CD14-positive monocyte (primary cell): ENCODE measurements at regions not wholly inside any gene's neighbourhood (a gene's known extent, or its start where the extent isn't known, plus 50 kb on each side); places are given as distances from the start of the nearest gene placed in this dataset.

Experiments used
- DNase-seq, 3 donors: peaks; one replicate each; pipeline ENCODE4 v3.0.0-alpha.2; 2011 to 2022
- H2AFZ ChIP-seq: 2 replicates; pipeline ENCODE4 v1.6.0; 2012; ENCODE audit warnings: mild to moderate bottlenecking, low read depth, low read length, inconsistent platforms; ENCODE audit not compliant: insufficient read depth, poor library complexity, severe bottlenecking
- H3K27ac ChIP-seq, 2 donors: 1 replicate in 1 of 2; 2 replicates in 1 of 2; pipeline ENCODE4 v1.5.1; 2012 to 2013; ENCODE audit warnings: low read length in 2 of 2, control low read depth in 1 of 2, inconsistent platforms in 1 of 2, low read depth in 1 of 2, mild to moderate bottlenecking in 1 of 2
- H3K27me3 ChIP-seq, 2 donors: one replicate each; pipeline versions ENCODE4 v1.6.0 to v1.6.1; 2011 to 2013; ENCODE audit warnings: low read length in 2 of 2; ENCODE audit not compliant: control insufficient read depth in 2 of 2, insufficient read depth in 2 of 2
- H3K36me3 ChIP-seq, 2 donors: replicated peaks in 1 of 2; 1 replicate in 1 of 2; 2 replicates in 1 of 2; pipeline versions ENCODE4 v1.5.1 to v1.6.1; 2012 to 2013; ENCODE audit warnings: low read length in 2 of 2, control low read depth in 1 of 2, inconsistent platforms in 1 of 2, mild to moderate bottlenecking in 1 of 2; ENCODE audit not compliant: insufficient read depth in 2 of 2, control insufficient read depth in 1 of 2
- H3K4me1 ChIP-seq, 2 donors: 1 replicate in 1 of 2; 2 replicates in 1 of 2; pipeline versions ENCODE4 v1.5.1 to v1.6.1; 2012 to 2013; ENCODE audit warnings: low read length in 2 of 2, control low read depth in 1 of 2, inconsistent platforms in 1 of 2, mild to moderate bottlenecking in 1 of 2, moderate library complexity in 1 of 2; ENCODE audit not compliant: insufficient read depth in 2 of 2, control insufficient read depth in 1 of 2
- H3K4me2 ChIP-seq: replicated peaks from 2 replicates; pipeline ENCODE3; 2012; ENCODE audit warnings: low read length, moderate library complexity, mild to moderate bottlenecking; ENCODE audit not compliant: poor library complexity, severe bottlenecking; ENCODE audit errors: extremely low read depth
- H3K4me3 ChIP-seq, 3 experiments: fragments of 200-600 bp in 1 of 3; sonication (generic) in 1 of 3; replicated peaks in 1 of 3; 1 replicate in 2 of 3; 2 replicates in 1 of 3; pipeline ENCODE4 v1.5.1; 2011 to 2013; ENCODE audit warnings: low read length in 3 of 3, mild to moderate bottlenecking in 3 of 3, control low read depth in 2 of 3, low read depth in 2 of 3, inconsistent platforms in 1 of 3, moderate library complexity in 1 of 3
- H3K79me2 ChIP-seq: 2 replicates; pipeline ENCODE4 v1.6.0; 2012; ENCODE audit warnings: mild to moderate bottlenecking, control low read depth, inconsistent platforms, low read length, moderate library complexity; ENCODE audit not compliant: insufficient read depth
- H3K9ac ChIP-seq: 2 replicates; pipeline ENCODE4 v1.6.0; 2017; ENCODE audit warnings: low read length, mild to moderate bottlenecking; ENCODE audit not compliant: insufficient read depth, poor library complexity, severe bottlenecking
- H3K9me3 ChIP-seq, 2 donors: replicated peaks in 1 of 2; 1 replicate in 1 of 2; 2 replicates in 1 of 2; pipeline versions ENCODE4 v1.5.1 to v1.6.1; 2012 to 2013; ENCODE audit warnings: low read length in 2 of 2, control low read depth in 1 of 2; ENCODE audit not compliant: control insufficient read depth in 1 of 2, insufficient read depth in 1 of 2
- H4K20me1 ChIP-seq: 2 replicates; pipeline ENCODE4 v1.6.0; 2012; ENCODE audit warnings: mild to moderate bottlenecking, low read length, control low read depth, moderate library complexity; ENCODE audit not compliant: insufficient read depth
- H3K27ac Mint-ChIP-seq, 7 donors: one replicate each; pipeline ENCODE4 v1.8.0; 2020; ENCODE audit warnings: mild to moderate bottlenecking in 7 of 7, mixed read lengths in 7 of 7, moderate library complexity in 6 of 7, inconsistent platforms in 2 of 7
- H3K27me3 Mint-ChIP-seq, 3 donors: one replicate each; pipeline ENCODE4 v1.8.0; 2021 to 2022; ENCODE audit warnings: low read depth in 3 of 3, mild to moderate bottlenecking in 3 of 3, mixed read lengths in 3 of 3, moderate library complexity in 3 of 3, inconsistent platforms in 1 of 3
- H3K36me3 Mint-ChIP-seq, 2 donors: one replicate each; pipeline ENCODE4 v1.8.0; 2020; ENCODE audit warnings: mixed read lengths in 2 of 2, inconsistent platforms in 1 of 2, mild to moderate bottlenecking in 1 of 2
- H3K4me1 Mint-ChIP-seq: one replicate; pipeline ENCODE4 v1.8.0; 2020; ENCODE audit warnings: mild to moderate bottlenecking, mixed read lengths
- H3K4me3 Mint-ChIP-seq, 2 donors: one replicate each; pipeline ENCODE4 v1.8.0; 2020; ENCODE audit warnings: mild to moderate bottlenecking in 2 of 2, mixed read lengths in 2 of 2, moderate library complexity in 1 of 2
- H3K9me3 Mint-ChIP-seq, 7 donors: one replicate each; pipeline ENCODE4 v1.8.0; 2020 to 2022; ENCODE audit warnings: mixed read lengths in 7 of 7, mild to moderate bottlenecking in 6 of 7, moderate library complexity in 6 of 7, inconsistent platforms in 2 of 7
- WGBS: methylation state at CpG from one replicate; pipeline ENCODE4 v1.1.5; 2013; ENCODE audit warnings: missing lambda C conversion rate; ENCODE audit not compliant: insufficient coverage; 5-methylcytosine and 5-hydroxymethylcytosine counted together
- intact Hi-C, 2 donors: fragments of 100-400 bp; cut with micrococcal nuclease; formaldehyde crosslinking; loops; one replicate each; pipeline versions ENCODE4 v1.15.0 to v1.15.1; 2023
- TF ChIP-seq, protein P1 (sequence below): fragments of 200-600 bp; IDR thresholded peaks from one replicate; pipeline ENCODE4 v1.8.0; 2022; ENCODE audit warnings: antibody characterized with exemption, mild to moderate bottlenecking

DNA sequence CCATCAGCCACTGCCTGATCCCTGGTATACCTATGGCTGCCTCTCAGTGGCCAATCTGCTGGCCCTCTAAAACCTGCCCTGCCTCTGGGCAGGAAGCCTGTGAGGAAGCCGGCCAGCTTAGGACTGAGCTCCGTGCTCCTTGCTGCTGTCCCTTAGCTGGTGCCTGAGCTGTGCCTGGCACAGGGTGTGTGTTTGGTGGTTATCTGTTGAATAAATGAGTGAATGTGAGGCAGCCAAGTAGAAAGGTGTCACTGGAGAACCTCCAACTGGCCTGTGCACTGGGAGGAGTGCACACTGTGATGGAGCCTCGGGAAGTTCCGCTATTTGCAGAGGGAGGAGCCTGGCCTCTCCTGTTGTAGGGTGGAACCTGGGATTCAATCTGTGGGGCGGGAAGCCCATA is 63.4 kb upstream of the STUM start:
- Histone ChIP-seq H2AFZ (no peak overlapping the region), H3K4me1 (no peaks in the 10 kb centered on the region), H3K9me3 (no peaks in the 10 kb centered on the region), H3K79me2 (no peaks in the 10 kb centered on the region), H3K36me3 (no peaks in the 10 kb centered on the region), H3K9ac (no peak overlapping the region), H3K27me3 (no peaks in the 10 kb centered on the region), H3K4me2 (no peak overlapping the region), H3K27ac (no peak overlapping the region), H3K4me3 (no peak overlapping the region), H4K20me1 (no peaks in the 10 kb centered on the region)
- Mint-ChIP-seq H3K27ac (no peak overlapping the region), H3K9me3 (peaks cover 0 to 2% (median 0%) of the 10 kb centered on the region in 7 donors), H3K27me3 (peaks cover 0 to 5% (median 2%) of the 10 kb centered on the region in 3 donors), H3K4me1 (peaks cover 16% of the 10 kb centered on the region), H3K36me3 (no peaks in the 10 kb centered on the region), H3K4me3 (no peak overlapping the region)
- no peak for DNase-seq
- intact Hi-C loops: no loop called here
- TF ChIP-seq, protein P1, sequence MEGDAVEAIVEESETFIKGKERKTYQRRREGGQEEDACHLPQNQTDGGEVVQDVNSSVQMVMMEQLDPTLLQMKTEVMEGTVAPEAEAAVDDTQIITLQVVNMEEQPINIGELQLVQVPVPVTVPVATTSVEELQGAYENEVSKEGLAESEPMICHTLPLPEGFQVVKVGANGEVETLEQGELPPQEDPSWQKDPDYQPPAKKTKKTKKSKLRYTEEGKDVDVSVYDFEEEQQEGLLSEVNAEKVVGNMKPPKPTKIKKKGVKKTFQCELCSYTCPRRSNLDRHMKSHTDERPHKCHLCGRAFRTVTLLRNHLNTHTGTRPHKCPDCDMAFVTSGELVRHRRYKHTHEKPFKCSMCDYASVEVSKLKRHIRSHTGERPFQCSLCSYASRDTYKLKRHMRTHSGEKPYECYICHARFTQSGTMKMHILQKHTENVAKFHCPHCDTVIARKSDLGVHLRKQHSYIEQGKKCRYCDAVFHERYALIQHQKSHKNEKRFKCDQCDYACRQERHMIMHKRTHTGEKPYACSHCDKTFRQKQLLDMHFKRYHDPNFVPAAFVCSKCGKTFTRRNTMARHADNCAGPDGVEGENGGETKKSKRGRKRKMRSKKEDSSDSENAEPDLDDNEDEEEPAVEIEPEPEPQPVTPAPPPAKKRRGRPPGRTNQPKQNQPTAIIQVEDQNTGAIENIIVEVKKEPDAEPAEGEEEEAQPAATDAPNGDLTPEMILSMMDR: no peak
- 90% methylated on average over 4 of the region's 5 CpGs for WGBS

DNA sequence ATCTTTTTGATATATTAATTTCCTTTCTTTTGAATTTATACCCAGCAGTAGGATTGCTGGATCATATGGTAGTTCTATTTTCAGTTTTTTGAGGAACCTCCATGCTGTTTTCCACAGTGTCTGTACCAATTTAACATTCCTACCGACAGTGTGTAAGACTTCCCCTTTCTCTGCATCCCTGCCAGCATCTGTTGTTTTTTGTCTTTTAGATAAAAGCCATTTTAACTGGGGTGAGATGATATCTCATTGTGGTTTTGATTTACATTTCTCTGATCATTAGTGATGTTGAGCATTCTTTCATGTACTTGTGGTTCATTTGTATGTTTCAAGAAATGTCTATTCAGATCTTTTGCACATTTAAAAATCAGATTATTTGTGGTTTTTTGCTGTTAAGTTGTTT is 62.4 kb upstream of the STUM start:
- H3K9ac ChIP-seq: no peak overlapping the region
- H3K27me3 ChIP-seq: no peaks in the 10 kb centered on the region
- H3K79me2 ChIP-seq: no peaks in the 10 kb centered on the region
- WGBS: no CpG with 5 or more reads among the region's 1 CpG
- Mint-ChIP-seq H3K27me3 (peaks cover 0 to 5% (median 2%) of the 10 kb centered on the region in 3 donors), H3K4me3 (no peak overlapping the region), H3K27ac (no peak overlapping the region), H3K9me3 (peaks cover 0 to 2% (median 0%) of the 10 kb centered on the region in 7 donors), H3K36me3 (no peaks in the 10 kb centered on the region), H3K4me1 (peaks cover 16% of the 10 kb centered on the region)
- TF ChIP-seq, protein P1: no peak
- H3K4me1 ChIP-seq: no peaks in the 10 kb centered on the region
- H3K4me3 ChIP-seq: no peak overlapping the region
- no peak overlapping the region for H2AFZ ChIP-seq
- no peaks in the 10 kb centered on the region for H3K36me3 ChIP-seq
- no peaks in the 10 kb centered on the region for H4K20me1 ChIP-seq
- intact Hi-C loops: no loop called here
- no peak overlapping the region for H3K27ac ChIP-seq
- no peak overlapping the region for H3K4me2 ChIP-seq
- H3K9me3 ChIP-seq: no peaks in the 10 kb centered on the region
- no peak for DNase-seq
